Liver (tissue), 7 donors: ENCODE measurements at regions not wholly inside any gene's neighbourhood (a gene's known extent, or its start where the extent isn't known, plus 50 kb on each side); places are given as distances from the start of the nearest gene placed in this dataset.
"Not testable (repeated sequence)": the region's sequence is repeated elsewhere in the genome, so short reads cannot be mapped to it uniquely, and the experiment has no call there.

Experiments
- DNase-seq: peaks from one replicate; pipeline ENCODE4 v3.0.0-alpha.2; 2017; ENCODE audit warnings: low spot score
- H3K27ac ChIP-seq, 2 donors: one replicate each; pipeline ENCODE4 v1.7.0; 2013; ENCODE audit warnings: inconsistent platforms in 2 of 2, low read length in 2 of 2, control low read depth in 1 of 2, low read depth in 1 of 2, mild to moderate bottlenecking in 1 of 2
- H3K27me3 ChIP-seq, 4 donors: one replicate each; pipeline versions ENCODE4 v1.6.1 to v1.7.0; 2013; ENCODE audit warnings: low read length in 3 of 4, inconsistent platforms in 1 of 4, mild to moderate bottlenecking in 1 of 4, moderate library complexity in 1 of 4; ENCODE audit not compliant: control insufficient read depth in 4 of 4, insufficient read depth in 4 of 4
- H3K36me3 ChIP-seq, 4 donors: one replicate each; pipeline versions ENCODE4 v1.6.1 to v1.7.0; 2013; ENCODE audit warnings: low read length in 3 of 4, mild to moderate bottlenecking in 3 of 4, low read depth in 1 of 4, moderate library complexity in 1 of 4; ENCODE audit not compliant: control insufficient read depth in 4 of 4, insufficient read depth in 3 of 4
- H3K4me1 ChIP-seq, 4 donors: one replicate each; pipeline versions ENCODE4 v1.6.1 to v1.7.0; 2013; ENCODE audit warnings: low read length in 3 of 4, mild to moderate bottlenecking in 3 of 4, moderate library complexity in 1 of 4; ENCODE audit not compliant: control insufficient read depth in 4 of 4, insufficient read depth in 4 of 4
- H3K4me3 ChIP-seq, 3 donors: one replicate each; pipeline versions ENCODE4 v1.6.1 to v1.7.0; 2013; ENCODE audit warnings: low read length in 3 of 3, control low read depth in 1 of 3, low read depth in 1 of 3, mild to moderate bottlenecking in 1 of 3
- H3K9ac ChIP-seq, 2 donors: one replicate each; pipeline ENCODE4 v1.7.0; 2013; ENCODE audit warnings: low read length in 2 of 2, mild to moderate bottlenecking in 2 of 2, moderate library complexity in 2 of 2, control low read depth in 1 of 2, low read depth in 1 of 2
- H3K9me3 ChIP-seq, 4 donors: one replicate each; pipeline versions ENCODE4 v1.6.1 to v1.7.0; 2013; ENCODE audit warnings: low read length in 3 of 4; ENCODE audit not compliant: control insufficient read depth in 4 of 4
- EGR1 ChIP-seq, 2 donors: IDR thresholded peaks; 2 replicates each; pipeline ENCODE4 v1.6.1; 2016 to 2018; ENCODE audit warnings: antibody characterized with exemption in 2 of 2, low read depth in 2 of 2
- FOXA1 ChIP-seq: IDR thresholded peaks from 2 replicates; pipeline ENCODE4 v1.6.1; 2016; ENCODE audit warnings: antibody characterized with exemption
- FOXA2 ChIP-seq: IDR thresholded peaks from 2 replicates; pipeline ENCODE4 v1.6.1; 2016; ENCODE audit warnings: antibody characterized with exemption
- GABPA ChIP-seq, 2 donors: IDR thresholded peaks in 1 of 2; conservative IDR thresholded peaks in 1 of 2; 2 replicates each; pipeline ENCODE4 v1.6.1; 2016; ENCODE audit warnings: antibody characterized with exemption in 2 of 2, mild to moderate bottlenecking in 1 of 2, moderate library complexity in 1 of 2
- HNF4A ChIP-seq, 2 donors: conservative IDR thresholded peaks; 2 replicates each; pipeline ENCODE4 v1.6.1; 2016; ENCODE audit warnings: antibody characterized with exemption in 2 of 2, mild to moderate bottlenecking in 2 of 2
- HNF4G ChIP-seq: IDR thresholded peaks from 2 replicates; pipeline ENCODE4 v1.6.1; 2016; ENCODE audit warnings: antibody characterized with exemption
- JUND ChIP-seq, 2 donors: IDR thresholded peaks; 2 replicates each; pipeline ENCODE4 v1.6.1; 2016; ENCODE audit warnings: antibody characterized with exemption in 2 of 2
- RAD21 ChIP-seq, 2 donors: IDR thresholded peaks; 2 replicates each; pipeline ENCODE4 v1.6.1; 2016; ENCODE audit warnings: antibody characterized with exemption in 2 of 2, mild to moderate bottlenecking in 2 of 2
- REST ChIP-seq: IDR thresholded peaks from 2 replicates; pipeline ENCODE4 v1.6.1; 2016; ENCODE audit warnings: antibody characterized with exemption, mild to moderate bottlenecking
- RXRA ChIP-seq, 2 donors: IDR thresholded peaks; 2 replicates each; pipeline ENCODE4 v1.6.1; 2017 to 2018; ENCODE audit warnings: antibody characterized with exemption in 2 of 2, mild to moderate bottlenecking in 1 of 2
- SP1 ChIP-seq: IDR thresholded peaks from 2 replicates; pipeline ENCODE4 v1.6.1; 2018; ENCODE audit warnings: antibody characterized with exemption, mild to moderate bottlenecking
- TAF1 ChIP-seq: conservative IDR thresholded peaks from 2 replicates; pipeline ENCODE4 v1.6.1; 2016; ENCODE audit warnings: antibody characterized with exemption, mild to moderate bottlenecking
- YY1 ChIP-seq: IDR thresholded peaks from 2 replicates; pipeline ENCODE4 v1.6.1; 2016; ENCODE audit warnings: antibody characterized with exemption, mild to moderate bottlenecking
- WGBS: extraction: QIAGEN DNeasy Blood & Tissue Kit; methylation state at CpG from one replicate; pipeline ENCODE4 v1.1.7; 2013; 5-methylcytosine and 5-hydroxymethylcytosine counted together
- TF ChIP-seq, protein P1 (sequence below): IDR thresholded peaks from 2 replicates; pipeline ENCODE4 v1.6.1; 2016; ENCODE audit warnings: antibody characterized with exemption
- donor health status: healthy.
- donor health status: healthy.
- donor health status: healthy.
- donor health status: healthy.

- TF ChIP-seq REST = no peak
- no peak for TF ChIP-seq TAF1
- TF ChIP-seq RXRA (IDR thresholded peaks at IDR 0.05) = no peak
- TF ChIP-seq, protein P1, sequence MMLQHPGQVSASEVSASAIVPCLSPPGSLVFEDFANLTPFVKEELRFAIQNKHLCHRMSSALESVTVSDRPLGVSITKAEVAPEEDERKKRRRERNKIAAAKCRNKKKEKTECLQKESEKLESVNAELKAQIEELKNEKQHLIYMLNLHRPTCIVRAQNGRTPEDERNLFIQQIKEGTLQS = no peak
- TF ChIP-seq FOXA1 = no peak
- TF ChIP-seq SP1 = no peak
Measured at GRCh38 chr13:40052954-40053353, 397.5 kb downstream of the COG6 start (continued).

DNA sequence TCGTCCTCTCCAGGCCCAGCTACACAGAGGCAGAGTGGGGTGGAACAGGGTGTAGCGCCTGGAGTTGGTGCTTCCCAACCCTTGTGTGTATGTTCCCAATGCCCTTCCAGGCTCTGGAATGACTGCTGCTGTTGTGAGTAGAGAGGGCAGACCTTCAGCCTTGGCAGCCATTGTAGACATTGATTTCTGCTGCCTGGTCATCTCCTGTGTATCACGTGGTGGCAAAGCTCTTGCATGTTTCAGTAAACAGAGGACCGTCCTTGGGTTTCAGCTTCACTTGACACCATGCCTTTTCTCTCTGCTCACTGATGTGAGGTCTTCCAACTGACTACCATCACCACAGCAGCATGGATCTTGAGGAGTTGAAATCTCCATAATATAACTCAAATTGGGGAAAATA is 397.9 kb downstream of the COG6 start:
- H3K9ac ChIP-seq = no peak overlapping the region
- H3K4me3 ChIP-seq = no peak overlapping the region
- WGBS = 67% methylated on average over 4 of the region's 4 CpGs
- H3K27me3 ChIP-seq = no peaks in the 10 kb centered on the region
- H3K27ac ChIP-seq = no peak overlapping the region
- TF ChIP-seq YY1 (no peak), REST (no peak), RAD21 (IDR thresholded peaks at IDR 0.05) (no peak), RXRA (IDR thresholded peaks at IDR 0.05) (no peak), FOXA1 (no peak), HNF4G (no peak), SP1 (no peak), JUND (IDR thresholded peaks at IDR 0.05) (no peak), FOXA2 (no peak), HNF4A (conservative IDR thresholded peaks at IDR 0.05) (no peak), TAF1 (no peak), GABPA (IDR thresholded peaks at IDR 0.05 in 1 of 2, conservative IDR thresholded peaks at IDR 0.05 in 1 of 2) (no peak), EGR1 (IDR thresholded peaks at IDR 0.05; ENCODE audit: low read depth in 2 of 2) (no peak)
- H3K4me1 ChIP-seq = no peaks in the 10 kb centered on the region
- no peaks in the 10 kb centered on the region for H3K36me3 ChIP-seq
- DNase-seq = no peak
- no peaks in the 10 kb centered on the region for H3K9me3 ChIP-seq

- DNase-seq, H3K4me1 ChIP-seq, H3K27me3 ChIP-seq, H3K9ac ChIP-seq, H3K27ac ChIP-seq, H3K4me3 ChIP-seq, H3K36me3 ChIP-seq, H3K9me3 ChIP-seq: not testable (repeated sequence)
- no CpG with 5 or more reads among the region's 3 CpGs for WGBS
Measured at GRCh38 chr13:40054422-40054821, 399.0 kb downstream of the COG6 start.
